PC-9 (cell line): ENCODE measurements at regions not wholly inside any gene's neighbourhood (a gene's known extent, or its start where the extent isn't known, plus 50 kb on each side); places are given as distances from the start of the nearest gene placed in this dataset.

Experiments used
- BruUV-seq: library from RNA; stranded (reverse); fragments of 400-500 nt; replicated peaks from 2 replicates; lab custom pipeline; 2021; lab: Mats Ljungman, UMichigan
- CTCF ChIA-PET: fragments of 300-600 bp; sonication (Branson Sonifier 250); formaldehyde crosslinking; loops from one replicate; lab custom pipeline; 2022; ENCODE audit warnings: antibody characterized with exemption; lab: Charles Lee
- POLR2A ChIA-PET: fragments of 300-600 bp; sonication (Branson Sonifier 250); formaldehyde crosslinking; loops from one replicate; lab custom pipeline; 2022; ENCODE audit warnings: antibody characterized with exemption; ENCODE audit not compliant: unreplicated experiment; lab: Charles Lee
- DNase-seq, 2 experiments: peaks; one replicate each; pipeline versions ENCODE4 v3.0.0 to v3.0.0-alpha.2; 2015 to 2022; ENCODE audit warnings: mixed read lengths in 1 of 2
- H2AFZ ChIP-seq: fragments of 200-600 bp; sonication (generic); 2 replicates; pipeline ENCODE4 v1.8.1; 2017; ENCODE audit warnings: antibody characterized with exemption
- H3F3A ChIP-seq: fragments of 200-600 bp; sonication (generic); 2 replicates; pipeline ENCODE4 v1.8.1; 2017; ENCODE audit warnings: antibody characterized with exemption, mild to moderate bottlenecking, low read depth; ENCODE audit not compliant: insufficient read depth
- H3K27ac ChIP-seq: fragments of 200-600 bp; sonication (generic); 2 replicates; pipeline ENCODE4 v1.6.1; 2016; ENCODE audit warnings: mixed run types
- H3K27me3 ChIP-seq: fragments of 200-600 bp; sonication (generic); 2 replicates; pipeline ENCODE4 v1.6.1; 2016; ENCODE audit warnings: low read depth, mixed run types; ENCODE audit not compliant: insufficient read depth
- H3K36me3 ChIP-seq: fragments of 200-600 bp; sonication (generic); 2 replicates; pipeline ENCODE4 v1.6.1; 2016; ENCODE audit warnings: low read depth, mixed run types
- H3K4me1 ChIP-seq: fragments of 200-600 bp; sonication (generic); replicated peaks from 2 replicates; pipeline ENCODE4 v1.6.1; 2016; ENCODE audit warnings: mixed run types; ENCODE audit not compliant: insufficient read depth
- H3K4me2 ChIP-seq: fragments of 200-600 bp; sonication (generic); 2 replicates; pipeline ENCODE4 v1.6.1; 2017; ENCODE audit warnings: mixed run types
- H3K4me3 ChIP-seq: fragments of 200-600 bp; sonication (generic); 2 replicates; pipeline ENCODE4 v1.6.1; 2016; ENCODE audit warnings: mixed run types
- H3K79me2 ChIP-seq: fragments of 200-600 bp; sonication (generic); 2 replicates; pipeline ENCODE4 v1.6.1; 2017; ENCODE audit warnings: low read depth, mixed run types
- H3K9me2 ChIP-seq: fragments of 200-600 bp; sonication (generic); 2 replicates; pipeline ENCODE4 v1.8.1; 2017; ENCODE audit warnings: mild to moderate bottlenecking; ENCODE audit not compliant: insufficient read depth
- H3K9me3 ChIP-seq: fragments of 200-600 bp; sonication (generic); 2 replicates; pipeline ENCODE4 v1.8.1; 2016; ENCODE audit warnings: low read depth; ENCODE audit not compliant: insufficient read depth
- H4K20me1 ChIP-seq: fragments of 200-600 bp; sonication (generic); 2 replicates; pipeline ENCODE4 v1.8.1; 2017; ENCODE audit not compliant: insufficient read depth
- EZH2 ChIP-seq: fragments of 200-600 bp; sonication (generic); IDR thresholded peaks from 2 replicates; pipeline ENCODE4 v1.8.0; 2017; ENCODE audit warnings: antibody characterized with exemption, low read depth
- intact Hi-C: fragments of 100-400 bp; cut with micrococcal nuclease; formaldehyde crosslinking; loops from one replicate; pipeline ENCODE4 v1.10.0; 2022; ENCODE audit not compliant: unreplicated experiment
- TF ChIP-seq, protein P1 (sequence below): fragments of 200-600 bp; sonication (generic); conservative IDR thresholded peaks from 2 replicates; pipeline ENCODE4 v1.6.1; 2017; ENCODE audit warnings: mixed run types, antibody characterized with exemption, mild to moderate bottlenecking, moderate library complexity

- no peaks in the 10 kb centered on the region for H3K4me1 ChIP-seq
- no peak overlapping the region for H3K4me2 ChIP-seq
- no peaks in the 10 kb centered on the region for H3K36me3 ChIP-seq
- H3F3A ChIP-seq: no peaks in the 10 kb centered on the region
- ChIA-PET CTCF (no interaction called here), POLR2A (no interaction called here)
- H3K9me2 ChIP-seq: no peaks in the 10 kb centered on the region
- no peak overlapping the region for H3K4me3 ChIP-seq
- no peak overlapping the region for H3K27ac ChIP-seq
- no peak overlapping the region for H2AFZ ChIP-seq
- TF ChIP-seq, protein P1, sequence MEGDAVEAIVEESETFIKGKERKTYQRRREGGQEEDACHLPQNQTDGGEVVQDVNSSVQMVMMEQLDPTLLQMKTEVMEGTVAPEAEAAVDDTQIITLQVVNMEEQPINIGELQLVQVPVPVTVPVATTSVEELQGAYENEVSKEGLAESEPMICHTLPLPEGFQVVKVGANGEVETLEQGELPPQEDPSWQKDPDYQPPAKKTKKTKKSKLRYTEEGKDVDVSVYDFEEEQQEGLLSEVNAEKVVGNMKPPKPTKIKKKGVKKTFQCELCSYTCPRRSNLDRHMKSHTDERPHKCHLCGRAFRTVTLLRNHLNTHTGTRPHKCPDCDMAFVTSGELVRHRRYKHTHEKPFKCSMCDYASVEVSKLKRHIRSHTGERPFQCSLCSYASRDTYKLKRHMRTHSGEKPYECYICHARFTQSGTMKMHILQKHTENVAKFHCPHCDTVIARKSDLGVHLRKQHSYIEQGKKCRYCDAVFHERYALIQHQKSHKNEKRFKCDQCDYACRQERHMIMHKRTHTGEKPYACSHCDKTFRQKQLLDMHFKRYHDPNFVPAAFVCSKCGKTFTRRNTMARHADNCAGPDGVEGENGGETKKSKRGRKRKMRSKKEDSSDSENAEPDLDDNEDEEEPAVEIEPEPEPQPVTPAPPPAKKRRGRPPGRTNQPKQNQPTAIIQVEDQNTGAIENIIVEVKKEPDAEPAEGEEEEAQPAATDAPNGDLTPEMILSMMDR: no peak
- DNase-seq: no peak
- peaks cover 63% of the 10 kb centered on the region for H3K27me3 ChIP-seq
- intact Hi-C loops: no loop called here
- H3K9me3 ChIP-seq: peaks cover 2% of the 10 kb centered on the region; the same call in 1 of the 2 replicates
- no TSS peak for BruUV-seq
- no peaks in the 10 kb centered on the region for H4K20me1 ChIP-seq
- no peaks in the 10 kb centered on the region for H3K79me2 ChIP-seq
These were observed 175.8 kb upstream of the RALGAPA2 start for GRCh38 chr20:20888266-20888656.

DNA sequence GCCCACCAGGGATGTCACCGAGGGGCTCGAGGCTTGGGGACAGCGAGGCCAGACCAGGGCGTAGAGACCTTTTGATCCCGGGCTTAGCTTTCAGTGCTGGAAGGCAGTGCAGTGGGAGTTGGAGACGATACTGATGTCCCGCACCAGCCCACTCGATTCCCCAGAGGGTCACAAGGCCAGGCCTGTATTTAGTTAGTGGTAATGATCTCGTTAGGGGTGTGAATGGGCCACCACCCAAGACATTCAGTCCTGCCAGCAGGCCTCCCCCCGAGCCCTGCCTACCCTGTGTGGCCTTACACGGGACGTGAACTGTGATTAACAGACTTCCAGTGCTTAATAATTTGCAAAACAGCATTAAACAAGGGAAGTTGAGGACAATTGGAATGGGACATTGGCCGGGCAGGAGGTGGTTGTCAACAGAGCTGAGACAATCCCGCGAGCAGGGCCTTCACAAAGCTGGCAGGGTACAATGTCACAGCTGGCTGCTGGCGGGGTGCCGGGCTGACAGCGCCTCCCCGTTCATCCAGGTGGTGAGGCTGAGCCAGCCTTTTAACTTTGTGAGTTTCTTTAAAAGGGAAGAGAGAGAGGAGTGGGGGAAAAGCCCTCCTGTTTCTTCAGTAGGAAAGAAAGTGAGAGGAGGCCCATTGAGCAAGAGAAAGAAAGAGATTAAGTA, 175.3 kb upstream of the RALGAPA2 start:
- Histone ChIP-seq H3K79me2 (no peaks in the 10 kb centered on the region), H4K20me1 (no peaks in the 10 kb centered on the region), H3F3A (no peaks in the 10 kb centered on the region), H3K9me2 (no peaks in the 10 kb centered on the region), H3K4me1 (no peaks in the 10 kb centered on the region), H3K4me3 (no peak overlapping the region), H3K36me3 (no peaks in the 10 kb centered on the region), H3K9me3 (peaks cover 2% of the 10 kb centered on the region; the same call in 1 of the 2 replicates), H3K27me3 (peaks cover 63% of the 10 kb centered on the region), H3K27ac (no peak overlapping the region), H2AFZ (no peak overlapping the region), H3K4me2 (no peak overlapping the region)
- no peak for TF ChIP-seq EZH2
- TF ChIP-seq, protein P1: no peak
- CTCF ChIA-PET: no interaction called here
- POLR2A ChIA-PET: no interaction called here
- intact Hi-C loops: no loop called here
- BruUV-seq: no TSS peak
- no peak for DNase-seq

DNA sequence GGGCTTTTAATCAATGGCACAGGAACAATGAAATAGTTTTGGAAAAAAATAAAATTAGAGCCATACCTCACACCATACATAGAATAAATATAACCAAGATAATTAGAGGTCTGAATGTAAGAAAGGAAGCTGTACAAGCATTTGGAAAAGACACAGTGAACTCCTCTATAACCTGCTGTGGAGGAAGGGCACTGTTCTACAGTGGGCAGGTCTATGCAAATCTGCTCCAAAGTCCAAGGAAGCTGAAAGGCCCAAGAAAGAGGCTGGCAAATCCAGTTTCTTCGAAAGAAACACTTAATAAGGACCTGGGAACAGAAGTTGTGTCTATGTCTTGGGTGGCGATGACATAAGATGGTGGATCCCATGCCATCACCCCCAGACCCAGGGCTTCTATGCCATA, 169.4 kb upstream of the RALGAPA2 start:
- Histone ChIP-seq H3K9me2 (no peaks in the 10 kb centered on the region), H3K4me3 (no peak overlapping the region), H3K4me1 (no peaks in the 10 kb centered on the region), H2AFZ (no peak overlapping the region), H3K4me2 (no peak overlapping the region), H3K27ac (no peak overlapping the region), H3F3A (no peaks in the 10 kb centered on the region), H3K79me2 (no peaks in the 10 kb centered on the region), H4K20me1 (no peaks in the 10 kb centered on the region), H3K36me3 (no peaks in the 10 kb centered on the region), H3K27me3 (peaks cover 34% of the 10 kb centered on the region), H3K9me3 (peaks cover 2% of the 10 kb centered on the region; the same call in 1 of the 2 replicates)
- BruUV-seq: no TSS peak
- POLR2A ChIA-PET: no interaction called here
- no peak for TF ChIP-seq EZH2
- TF ChIP-seq, protein P1: no peak
- DNase-seq: no peak
- CTCF ChIA-PET: no interaction called here
- intact Hi-C loops: no loop called here
